ENCODE measurements at regions not wholly inside any gene's neighbourhood (a gene's known extent, or its start where the extent isn't known, plus 50 kb on each side); places are given as distances from the start of the nearest gene placed in this dataset.

DNA sequence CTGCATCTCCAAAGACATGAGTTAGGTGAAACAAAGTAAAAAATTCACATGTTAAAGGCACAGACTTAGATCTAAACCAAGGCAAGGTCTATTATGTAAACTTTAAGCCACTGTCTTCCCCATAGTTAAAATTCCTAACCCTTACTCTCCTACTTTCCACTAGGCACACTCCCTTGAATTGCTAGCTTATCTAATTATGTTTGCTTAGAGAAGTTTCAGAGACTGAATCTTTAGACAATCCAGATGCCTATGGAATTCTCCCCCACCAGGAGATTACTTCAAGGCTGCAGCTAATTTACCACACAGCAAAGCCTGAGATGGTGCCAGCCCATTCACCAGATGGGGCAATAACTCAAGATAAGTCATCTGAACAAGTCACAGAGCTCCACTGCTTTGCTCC lies 803.1 kb upstream of the COX7C start:
- TF ChIP-seq, protein P1, sequence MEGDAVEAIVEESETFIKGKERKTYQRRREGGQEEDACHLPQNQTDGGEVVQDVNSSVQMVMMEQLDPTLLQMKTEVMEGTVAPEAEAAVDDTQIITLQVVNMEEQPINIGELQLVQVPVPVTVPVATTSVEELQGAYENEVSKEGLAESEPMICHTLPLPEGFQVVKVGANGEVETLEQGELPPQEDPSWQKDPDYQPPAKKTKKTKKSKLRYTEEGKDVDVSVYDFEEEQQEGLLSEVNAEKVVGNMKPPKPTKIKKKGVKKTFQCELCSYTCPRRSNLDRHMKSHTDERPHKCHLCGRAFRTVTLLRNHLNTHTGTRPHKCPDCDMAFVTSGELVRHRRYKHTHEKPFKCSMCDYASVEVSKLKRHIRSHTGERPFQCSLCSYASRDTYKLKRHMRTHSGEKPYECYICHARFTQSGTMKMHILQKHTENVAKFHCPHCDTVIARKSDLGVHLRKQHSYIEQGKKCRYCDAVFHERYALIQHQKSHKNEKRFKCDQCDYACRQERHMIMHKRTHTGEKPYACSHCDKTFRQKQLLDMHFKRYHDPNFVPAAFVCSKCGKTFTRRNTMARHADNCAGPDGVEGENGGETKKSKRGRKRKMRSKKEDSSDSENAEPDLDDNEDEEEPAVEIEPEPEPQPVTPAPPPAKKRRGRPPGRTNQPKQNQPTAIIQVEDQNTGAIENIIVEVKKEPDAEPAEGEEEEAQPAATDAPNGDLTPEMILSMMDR (IDR thresholded peaks at IDR 0.05): no peak
- TF ChIP-seq POLR2A (IDR thresholded peaks at IDR 0.05): no peak
- DNase-seq (ENCODE audit: low spot score in 2 of 2): no peak
- no peak overlapping the region for H3K4me3 ChIP-seq (ENCODE audit: low read depth, poor library complexity, severe bottlenecking)
- intact Hi-C loops (cut with DNase I; ENCODE audit: low total_unique reads): no loop called here

GRCh38 chr5:85823462-85824426 lies 794.0 kb upstream of the COX7C start:
- intact Hi-C loops (cut with DNase I; ENCODE audit: low total_unique reads): no loop called here
- TF ChIP-seq, protein P1 (IDR thresholded peaks at IDR 0.05): no peak
- TF ChIP-seq POLR2A (IDR thresholded peaks at IDR 0.05): no peak
- no peak for DNase-seq (ENCODE audit: low spot score in 2 of 2)
- no peak overlapping the region for H3K4me3 ChIP-seq (ENCODE audit: low read depth, poor library complexity, severe bottlenecking)
- WGBS, 2 donors: 44 to 54% methylated on average over 6 of the region's 6 CpGs

- no peak for TF ChIP-seq POLR2A (IDR thresholded peaks at IDR 0.05)
- TF ChIP-seq, protein P1 (IDR thresholded peaks at IDR 0.05): no peak
- DNase-seq (ENCODE audit: low spot score in 2 of 2): no peak
- intact Hi-C loops (cut with DNase I; ENCODE audit: low total_unique reads): no loop called here
- 78 to 79% methylated on average over 5 of the region's 5 CpGs for WGBS, 2 donors
- no peak overlapping the region for H3K4me3 ChIP-seq (ENCODE audit: low read depth, poor library complexity, severe bottlenecking)
Observed at GRCh38 chr5:85838781-85839180, 779.0 kb upstream of the COX7C start.

DNA sequence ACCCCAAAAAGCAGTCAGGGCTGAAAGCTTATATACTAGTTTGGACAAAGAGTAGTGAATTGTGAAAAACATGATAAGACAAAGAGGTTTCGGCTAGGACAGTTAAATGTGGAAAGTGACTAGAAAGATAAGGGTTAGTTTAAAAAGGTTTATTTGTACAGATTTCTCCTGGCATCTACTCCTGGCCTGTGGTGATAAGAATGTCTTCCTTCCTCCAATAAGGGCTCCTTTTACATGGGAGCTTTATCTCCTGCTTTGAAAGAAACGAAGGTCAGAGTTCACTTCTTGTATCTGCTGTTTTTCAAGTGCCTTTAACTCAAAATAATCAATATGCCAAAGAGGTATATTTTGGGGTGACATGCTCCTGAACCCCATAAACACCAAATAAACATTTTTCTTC lies 776.1 kb upstream of the COX7C start:
- intact Hi-C loops (cut with DNase I; ENCODE audit: low total_unique reads): no loop called here
- 76 to 83% methylated on average over 2 of the region's 2 CpGs for WGBS, 2 donors
- no peak for DNase-seq (ENCODE audit: low spot score in 2 of 2)
- no peak overlapping the region for H3K4me3 ChIP-seq (ENCODE audit: low read depth, poor library complexity, severe bottlenecking)
- no peak for TF ChIP-seq POLR2A (IDR thresholded peaks at IDR 0.05)
- TF ChIP-seq, protein P1 (IDR thresholded peaks at IDR 0.05): no peak

- TF ChIP-seq, protein P1 (IDR thresholded peaks at IDR 0.05): no peak
- TF ChIP-seq POLR2A (IDR thresholded peaks at IDR 0.05): no peak
- 91 to 94% methylated on average over 9 to 11 of the region's 11 CpGs for WGBS, 2 donors
- DNase-seq (ENCODE audit: low spot score in 2 of 2): no peak
Observed at GRCh38 chr5:85843535-85843934, 774.2 kb upstream of the COX7C start.

More at GRCh38 chr5:85843535-85843934, 774.2 kb upstream of the COX7C start:
- intact Hi-C loops (cut with DNase I; ENCODE audit: low total_unique reads): no loop called here
- H3K4me3 ChIP-seq (ENCODE audit: low read depth, poor library complexity, severe bottlenecking): no peak overlapping the region
